ENCODE measurements at regions not wholly inside any gene's neighbourhood (a gene's known extent, or its start where the extent isn't known, plus 50 kb on each side); places are given as distances from the start of the nearest gene placed in this dataset.

DNA sequence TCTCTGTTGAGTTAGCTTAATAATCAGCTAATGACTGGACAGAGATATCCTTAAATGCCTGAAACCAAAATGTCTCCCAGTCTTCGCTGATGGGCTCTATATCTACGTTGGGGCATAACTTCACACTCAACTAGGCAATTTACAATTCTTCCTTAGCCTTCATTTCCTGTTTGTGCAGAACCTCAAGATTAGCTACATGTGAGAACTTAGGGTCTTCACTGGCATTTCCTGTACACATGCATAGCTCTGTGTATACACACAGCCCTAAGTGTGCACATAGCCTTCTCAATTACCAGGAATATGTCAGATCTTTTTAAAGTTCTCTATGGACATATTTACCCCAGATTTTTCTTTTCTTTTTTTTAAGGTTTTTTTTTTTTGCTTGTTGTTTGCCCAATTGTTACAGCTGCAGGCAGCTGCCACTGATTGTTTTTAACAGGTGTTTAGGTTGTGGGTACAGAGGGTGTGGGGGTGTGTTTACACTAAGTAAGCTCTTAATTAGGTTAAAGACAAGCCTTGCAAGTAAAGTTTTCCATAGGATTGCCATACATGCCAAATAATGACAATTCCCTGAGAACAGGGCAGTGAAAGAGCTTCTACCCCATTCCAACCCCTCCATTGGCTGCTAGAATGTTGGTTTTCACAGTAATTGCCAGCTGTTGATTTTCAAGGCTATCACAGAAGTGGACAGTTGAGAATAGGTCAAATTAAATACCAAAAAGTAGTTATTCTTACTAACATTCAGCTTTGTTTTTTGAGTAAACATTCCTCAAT lies 441.0 kb downstream of the TLE4 start:
- DNase-seq = no peak

DNA sequence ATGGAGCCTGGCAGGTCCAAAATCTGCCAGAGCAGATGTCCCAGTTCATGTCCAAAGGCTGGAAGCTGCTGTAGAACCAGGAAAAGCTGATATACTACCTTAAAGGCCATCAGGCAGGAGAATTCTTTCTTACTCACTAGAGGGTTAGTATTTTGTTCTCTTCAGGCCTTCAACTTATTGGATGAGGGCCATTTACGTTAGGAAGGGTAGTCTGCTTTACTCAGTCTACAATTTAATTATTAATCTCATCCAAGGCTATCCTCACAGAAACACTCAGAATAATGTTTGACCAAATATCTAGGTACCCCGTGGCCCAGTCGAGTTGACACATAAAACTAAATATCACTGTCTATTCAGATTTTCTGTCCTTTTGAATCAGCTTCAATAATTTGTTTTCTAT lies 437.4 kb downstream of the TLE4 start:
- no peak for DNase-seq

DNA sequence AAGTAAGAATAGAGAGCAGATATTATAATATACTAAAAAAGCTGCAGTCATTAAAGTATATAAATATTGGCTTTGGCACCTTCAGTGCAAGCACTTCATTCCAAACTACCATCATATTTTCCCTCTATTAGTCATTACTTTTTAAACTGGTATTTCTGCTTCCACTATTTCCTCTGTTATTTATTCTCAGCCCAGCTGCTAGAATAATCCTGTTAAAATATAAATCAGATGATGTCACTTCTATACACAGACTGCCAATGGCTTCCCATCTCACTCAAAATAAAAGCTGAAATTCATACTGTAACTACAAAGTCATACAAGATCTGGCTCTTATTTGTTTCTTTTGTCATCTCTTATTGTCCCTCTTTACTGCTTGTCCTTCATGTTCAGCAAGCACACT lies 432.9 kb downstream of the TLE4 start:
- no peak for DNase-seq

DNA sequence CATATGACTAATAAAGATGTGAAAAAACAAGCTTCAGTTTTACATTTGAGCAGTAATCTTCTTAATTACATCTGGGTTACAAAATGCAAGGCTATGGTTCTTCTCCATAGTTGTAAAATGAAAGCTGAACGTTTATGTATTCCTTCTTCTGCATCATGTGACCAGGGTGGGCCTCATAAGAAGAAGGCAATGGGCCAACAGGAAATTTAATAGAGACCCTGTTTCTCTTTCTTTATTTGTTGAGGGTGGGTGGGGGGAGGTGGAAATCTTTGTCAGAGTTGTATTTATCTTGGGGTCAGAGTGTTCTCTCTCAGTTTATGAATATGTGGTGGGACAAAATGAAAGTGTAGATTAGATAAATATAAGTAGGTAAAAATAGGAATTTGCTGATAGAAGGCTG lies 418.8 kb downstream of the TLE4 start:
- no peak for DNase-seq

DNA sequence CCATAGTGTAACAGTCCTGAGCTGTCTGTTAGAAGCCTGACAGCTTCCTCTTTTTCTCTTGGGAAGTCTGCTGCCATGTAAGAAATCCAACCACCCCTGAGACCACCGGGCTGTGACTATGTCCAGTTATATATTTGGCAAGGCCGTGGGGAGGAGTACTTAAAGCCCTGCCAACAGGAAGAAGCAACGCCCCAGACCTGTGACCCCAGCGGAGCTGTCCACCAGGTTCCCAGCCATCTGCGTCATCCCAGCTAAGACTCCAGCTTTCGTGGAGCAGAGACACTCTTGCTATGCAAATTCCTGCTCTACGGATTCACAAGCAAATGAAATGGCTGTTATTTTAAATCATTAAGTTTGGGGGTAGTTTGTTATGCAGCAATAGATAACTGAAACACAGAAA lies 417.3 kb downstream of the TLE4 start:
- no peak for DNase-seq

DNA sequence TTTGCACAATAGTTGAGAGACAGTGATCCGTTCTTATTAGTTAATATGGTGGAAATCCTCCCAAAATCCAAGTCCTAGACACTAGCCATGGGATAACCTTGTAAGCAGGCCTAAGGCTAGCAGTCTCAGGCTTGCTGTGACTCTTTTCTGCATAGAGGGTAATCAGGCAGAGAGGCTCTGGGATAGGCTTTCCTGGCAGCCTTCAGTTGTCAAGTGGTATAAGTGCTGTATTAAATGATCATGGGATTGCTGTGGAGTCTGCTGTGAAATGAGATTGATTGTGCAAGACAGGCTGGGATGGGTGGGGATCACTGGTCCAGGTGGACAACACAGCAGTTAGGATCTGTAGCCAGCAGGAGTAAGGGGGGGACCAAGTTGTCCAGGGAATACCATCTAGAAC lies 416.4 kb downstream of the TLE4 start:
- no peak for DNase-seq

- DNase-seq = no peak
Measured at GRCh38 chr9:79986437-79986836, 414.7 kb downstream of the TLE4 start.

- peak; percentile 2 for DNase-seq
Measured at GRCh38 chr9:79985772-79986171, 414.0 kb downstream of the TLE4 start.

DNA sequence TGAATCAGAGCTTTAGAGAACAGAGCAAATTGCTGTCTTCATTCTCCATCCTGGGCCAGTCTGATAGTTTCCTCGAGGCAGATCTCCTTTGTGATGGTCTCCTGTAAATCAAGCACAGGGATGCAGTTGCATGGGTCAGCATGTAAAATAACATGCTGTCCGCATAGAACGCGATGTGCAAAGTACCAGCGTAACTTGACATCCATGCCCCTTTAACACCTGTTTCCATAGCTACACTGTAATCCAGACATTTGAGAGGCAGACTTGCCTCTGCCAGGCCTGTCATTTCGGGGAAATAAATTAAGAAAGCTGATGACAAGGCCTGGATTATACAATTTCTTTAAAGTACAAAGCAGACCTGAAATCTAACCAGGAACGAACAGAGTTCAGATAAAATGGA lies 413.5 kb downstream of the TLE4 start:
- peak; percentile 63 for DNase-seq

GRCh38 chr9:79984429-79985067 lies 412.8 kb downstream of the TLE4 start:
- DNase-seq = no peak

DNA sequence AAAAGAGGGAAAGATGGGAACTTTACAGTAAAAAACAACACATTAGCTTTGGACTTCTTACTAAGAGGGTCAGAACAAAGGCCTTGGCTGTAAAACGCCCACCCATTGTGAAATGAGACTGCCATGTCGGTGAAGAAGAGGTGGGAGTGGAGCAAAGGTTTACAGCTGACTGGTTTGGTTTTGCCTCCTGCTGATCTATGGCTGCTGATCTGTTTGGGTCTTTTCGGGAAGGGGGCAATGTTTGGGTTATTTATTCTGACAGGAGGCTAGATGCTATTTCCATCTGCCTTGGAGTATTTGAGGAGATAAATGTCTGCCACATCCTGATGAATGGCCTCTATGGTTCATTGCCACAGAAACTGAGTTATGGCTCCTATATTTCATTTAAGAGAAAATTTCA lies 408.7 kb downstream of the TLE4 start:
- peak; percentile 48 for DNase-seq

DNA sequence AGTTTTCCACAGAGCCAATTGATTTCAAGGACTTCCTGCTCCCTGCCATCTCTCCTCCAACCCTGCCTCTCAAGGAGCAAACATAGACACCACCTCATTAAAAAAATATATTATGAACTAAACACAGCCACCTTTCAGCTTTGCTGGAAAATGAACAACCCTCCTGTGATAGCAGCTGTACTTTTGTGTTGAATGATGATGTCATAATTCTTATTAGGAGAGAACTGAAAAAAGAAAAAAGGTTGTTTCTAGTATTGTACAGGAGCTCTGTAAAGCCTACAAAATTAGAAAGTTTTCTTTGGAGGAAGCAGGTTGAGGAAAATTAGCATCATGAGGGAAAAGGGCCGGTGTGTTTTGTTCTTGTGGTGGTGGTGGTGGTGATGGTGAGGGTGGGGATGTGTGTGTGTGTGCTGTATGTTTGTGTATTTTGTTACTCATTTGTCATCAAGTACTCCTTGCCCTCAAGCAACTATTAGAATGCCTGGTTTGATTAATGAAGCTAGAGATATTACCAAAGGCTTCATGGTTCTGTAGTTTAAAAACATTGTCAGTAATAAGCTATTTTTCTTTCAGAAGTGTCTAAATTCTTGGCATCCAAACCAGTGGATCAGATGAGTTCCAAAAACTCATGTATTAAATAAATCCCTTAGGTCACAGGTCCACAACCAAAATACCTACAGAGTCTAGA lies 405.9 kb downstream of the TLE4 start:
- no peak for DNase-seq

- DNase-seq = no peak
Measured at GRCh38 chr9:79977074-79977435, 405.3 kb downstream of the TLE4 start.

- DNase-seq = no peak
Measured at GRCh38 chr9:79976257-79977073, 404.7 kb downstream of the TLE4 start.

DNA sequence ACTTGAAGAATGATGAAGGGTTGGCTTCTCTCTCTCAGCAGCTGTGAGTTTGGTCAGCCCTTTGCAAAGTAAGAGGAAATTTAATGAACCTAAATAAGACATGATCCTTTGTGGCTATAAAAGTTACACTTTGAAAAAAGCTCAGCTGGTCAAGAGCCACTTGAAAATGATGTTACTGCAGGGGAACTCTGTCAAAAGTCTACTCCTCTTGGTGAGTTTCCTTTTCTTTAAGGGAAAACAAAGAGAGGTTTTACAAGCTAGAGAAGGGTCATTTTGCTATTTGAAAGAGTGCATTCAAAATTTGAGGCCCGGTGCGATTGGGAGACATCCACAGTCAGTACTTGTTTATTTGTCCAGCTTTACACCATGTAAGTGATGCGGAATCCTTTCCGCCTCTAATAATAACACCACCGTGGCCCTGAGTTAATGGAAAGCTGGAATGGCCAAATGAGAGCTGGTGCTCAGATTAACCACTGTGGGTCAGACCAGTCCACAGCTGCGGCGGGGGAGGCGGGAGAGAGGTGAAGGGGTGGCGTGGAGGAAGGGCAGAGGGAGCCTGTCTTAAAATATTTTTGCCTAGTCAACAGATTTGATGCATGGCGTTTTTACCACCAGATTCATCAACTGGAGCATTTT lies 404.0 kb downstream of the TLE4 start:
- DNase-seq = peak; percentile 58

GRCh38 chr9:79974806-79975422 lies 403.1 kb downstream of the TLE4 start:
- DNase-seq = peak; percentile 27

DNA sequence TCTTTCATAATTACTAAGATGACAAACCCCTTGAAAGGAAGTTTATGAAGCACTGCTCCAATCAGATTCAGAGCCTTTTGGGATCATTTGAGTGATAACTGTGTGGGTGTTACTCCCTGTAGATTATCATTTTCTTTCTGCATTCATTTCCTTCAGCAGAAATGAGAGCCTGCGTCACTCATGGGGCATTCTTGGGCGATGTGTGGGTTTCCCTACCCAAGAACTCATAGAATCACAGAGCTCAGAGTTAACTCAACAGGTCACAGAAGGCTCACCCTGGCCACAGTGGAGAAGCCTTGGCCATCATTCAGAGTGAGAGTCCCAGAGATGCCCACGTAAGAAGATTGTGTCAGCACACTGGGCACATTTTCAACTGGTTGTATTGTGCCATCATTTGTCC lies 401.9 kb downstream of the TLE4 start:
- DNase-seq = no peak

DNA sequence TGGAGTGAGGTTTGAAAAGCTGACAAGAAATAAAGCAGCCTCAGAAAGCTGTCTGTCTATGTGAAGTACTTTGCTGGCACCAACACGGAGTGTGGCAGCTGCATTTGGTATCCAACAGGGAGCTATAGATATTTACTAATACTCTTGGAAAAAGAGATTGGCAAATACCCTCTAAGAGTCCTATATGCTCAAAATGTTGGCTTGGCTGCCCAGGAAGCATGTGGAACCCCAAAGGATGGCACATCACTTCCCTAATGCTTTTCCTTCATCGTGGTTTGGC lies 398.3 kb downstream of the TLE4 start:
- DNase-seq = no peak

DNA sequence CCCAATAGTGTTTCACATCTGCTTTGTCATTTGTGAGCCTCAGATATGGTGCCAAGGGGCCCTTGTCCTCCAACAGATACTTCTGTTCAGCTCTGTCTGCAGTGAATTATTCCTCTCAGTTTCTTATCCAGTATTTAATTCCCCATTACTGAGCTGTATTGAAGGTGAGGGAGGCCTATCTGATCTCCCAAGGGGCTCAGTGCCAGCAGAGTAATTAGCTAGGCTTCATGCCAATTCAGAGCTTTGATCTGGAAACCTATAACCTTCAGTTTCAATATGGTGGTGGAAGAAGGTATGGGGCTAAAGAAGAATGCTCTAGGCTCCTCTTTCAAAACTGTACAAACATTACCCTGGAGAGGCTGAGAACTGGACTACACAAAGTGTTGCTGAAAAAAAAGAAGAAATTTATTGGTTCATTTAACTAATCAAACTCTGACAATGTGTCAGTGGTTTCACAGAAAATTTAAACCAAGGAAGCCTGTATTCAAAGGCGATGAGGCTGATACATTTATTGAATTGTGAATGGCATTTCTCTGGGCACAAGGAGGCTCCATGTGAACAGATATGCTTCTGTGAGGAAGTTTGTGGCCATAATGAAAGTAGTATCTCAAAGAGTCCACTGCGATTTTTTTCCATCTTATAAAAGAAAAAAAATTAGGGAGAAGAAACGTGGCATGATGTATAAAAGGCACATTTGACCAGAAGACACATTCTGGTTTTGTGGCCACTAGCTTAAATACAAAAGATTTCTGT lies 397.8 kb downstream of the TLE4 start:
- DNase-seq = no peak

- DNase-seq = no peak
Measured at GRCh38 chr9:79968533-79968932, 396.8 kb downstream of the TLE4 start.

DNA sequence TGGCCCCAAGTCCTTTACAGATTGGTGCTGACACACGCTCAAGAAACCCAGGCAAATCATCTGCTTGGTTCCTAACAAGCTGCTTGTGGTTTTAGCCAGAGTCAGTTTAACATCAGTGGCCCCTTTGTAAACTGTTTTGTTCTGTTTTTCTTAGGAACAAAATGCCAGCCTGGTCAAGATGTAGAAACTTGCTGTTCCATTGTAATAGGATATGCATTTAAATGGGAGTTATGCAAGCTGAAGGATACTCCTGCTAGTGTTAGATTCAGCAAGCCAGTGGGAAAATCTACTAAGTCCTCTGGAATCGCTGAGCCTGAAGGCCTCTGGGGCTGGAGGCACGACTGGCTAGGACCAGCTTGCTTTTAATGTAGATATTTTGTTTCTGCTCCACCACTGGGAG lies 391.1 kb downstream of the TLE4 start:
- no peak for DNase-seq

DNA sequence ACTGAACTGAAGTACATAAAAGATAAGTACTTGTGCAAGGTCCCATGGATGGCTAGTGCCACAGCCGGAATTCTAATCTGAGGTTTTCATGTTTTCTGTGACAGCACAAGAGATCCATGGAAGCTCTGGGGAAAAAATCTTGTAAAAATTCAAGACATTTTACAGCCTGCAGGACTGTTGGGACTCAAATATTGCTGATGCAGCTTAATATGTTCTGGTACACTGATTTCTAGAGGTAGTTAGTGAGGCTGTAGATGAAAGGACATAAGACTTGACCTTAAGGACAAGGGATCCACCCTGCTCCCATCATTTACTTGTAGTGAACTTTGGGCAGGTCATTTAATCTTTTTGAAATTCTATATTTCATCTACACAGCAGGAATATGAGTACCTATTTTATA lies 390.4 kb downstream of the TLE4 start:
- no peak for DNase-seq

All from NCI-H2227 treated with DMSO at 0.1 percent for 48 hours (cell line).